ENCODE measurements at regions not wholly inside any gene's neighbourhood (a gene's known extent, or its start where the extent isn't known, plus 50 kb on each side); places are given as distances from the start of the nearest gene placed in this dataset.
"Not testable (repeated sequence)": the region's sequence is repeated elsewhere in the genome, so short reads cannot be mapped to it uniquely, and the experiment has no call there.

DNA sequence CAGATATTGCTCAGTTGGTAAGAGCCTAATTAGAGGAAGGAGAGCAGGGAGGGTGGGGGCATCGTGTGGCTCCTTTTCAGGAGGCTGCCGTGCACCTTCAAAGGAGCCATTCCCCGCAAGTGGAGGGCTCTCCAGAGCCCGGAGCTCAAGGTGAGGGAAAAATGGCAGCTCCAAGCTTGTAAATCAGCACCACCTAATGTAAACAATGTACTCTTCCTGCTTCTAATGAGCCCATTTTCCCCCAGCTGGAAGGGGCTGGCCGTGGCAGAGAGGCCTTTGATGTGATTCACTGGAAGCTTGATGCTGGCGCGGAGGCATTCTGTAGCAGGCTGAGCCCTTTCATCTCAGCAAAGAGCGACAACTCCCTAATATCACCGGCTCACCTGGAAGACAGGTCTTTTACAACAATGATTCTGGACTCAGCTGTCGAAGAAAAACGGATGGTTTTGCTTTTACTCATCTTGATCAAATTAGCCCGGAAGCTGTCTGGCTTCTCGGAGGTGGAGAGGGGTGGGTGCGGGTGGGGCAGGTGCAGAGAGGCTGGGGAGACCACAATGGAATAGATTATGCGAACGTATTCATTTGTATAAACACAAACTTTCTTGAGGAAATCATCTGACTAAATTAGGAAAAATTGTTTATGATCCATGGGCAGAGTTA lies 112.5 kb downstream of the RRAGC start:
- no peak for DNase-seq

DNA sequence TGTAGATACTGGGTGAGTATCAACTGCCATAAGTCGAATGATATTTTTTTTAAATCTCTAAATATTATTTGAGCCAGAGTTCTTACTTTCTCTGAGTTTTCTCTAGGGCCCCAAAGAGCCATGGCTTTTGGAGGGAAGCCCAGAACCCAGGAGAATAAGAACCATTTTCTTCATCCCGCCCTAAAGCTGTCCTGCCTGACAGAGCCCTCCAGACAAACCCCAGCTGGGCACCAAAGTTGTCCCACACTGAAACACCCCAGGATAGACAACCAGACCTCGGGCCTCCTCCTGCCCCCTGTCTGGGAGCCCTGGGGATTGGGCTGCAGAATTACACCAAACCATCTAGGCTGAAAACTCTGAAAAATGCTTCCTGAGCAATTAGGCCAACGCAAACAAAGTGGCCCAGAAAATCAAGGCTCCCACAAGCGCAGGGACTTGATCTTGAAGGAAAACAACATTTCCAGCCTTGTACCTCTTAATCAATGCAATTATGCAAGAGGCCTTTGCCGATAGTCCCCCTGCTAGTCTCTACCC lies 113.1 kb downstream of the RRAGC start:
- no peak for DNase-seq

DNA sequence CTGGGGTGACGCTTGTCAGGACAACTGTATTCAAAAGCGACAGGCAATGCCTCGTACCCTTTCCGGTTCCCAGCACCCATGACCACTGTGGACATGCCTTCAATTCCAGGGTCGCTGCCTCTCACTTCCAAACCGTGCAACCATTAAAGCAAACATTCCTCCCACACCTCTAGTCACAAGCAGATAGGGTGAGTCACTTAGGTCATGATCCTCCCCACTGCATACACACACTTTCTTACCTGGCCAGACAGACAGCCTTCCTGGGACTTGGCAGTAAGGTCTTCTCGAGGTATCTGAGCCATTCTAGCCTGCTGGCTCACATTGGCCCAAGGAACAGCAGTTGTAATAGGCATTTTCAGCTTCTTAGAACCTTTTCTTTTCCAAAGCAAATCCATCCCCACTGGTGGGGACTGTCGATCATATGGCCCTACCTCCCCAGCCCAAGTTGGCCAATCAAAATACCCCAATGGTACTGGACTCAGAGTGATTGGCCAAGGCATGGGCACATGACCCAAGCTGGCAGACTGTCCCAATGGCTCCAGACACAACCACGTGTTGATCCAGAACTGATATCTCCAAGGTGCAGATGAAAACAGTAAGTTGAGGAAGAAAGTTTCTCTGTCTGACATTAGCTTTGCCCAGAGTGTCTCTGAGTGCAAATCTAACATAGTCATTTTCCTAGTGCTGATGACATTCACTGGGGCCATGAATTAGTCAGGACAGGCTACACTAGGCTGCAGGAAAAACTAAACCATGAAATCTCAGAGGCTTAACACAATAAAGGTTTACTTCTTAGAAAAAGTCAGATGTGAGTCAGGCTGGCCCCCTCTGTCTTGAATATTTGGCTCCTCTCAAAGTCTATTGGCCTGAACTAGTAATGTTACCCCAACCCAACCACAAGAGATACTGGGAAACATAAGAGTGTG lies 113.8 kb downstream of the RRAGC start:
- DNase-seq: no peak

DNA sequence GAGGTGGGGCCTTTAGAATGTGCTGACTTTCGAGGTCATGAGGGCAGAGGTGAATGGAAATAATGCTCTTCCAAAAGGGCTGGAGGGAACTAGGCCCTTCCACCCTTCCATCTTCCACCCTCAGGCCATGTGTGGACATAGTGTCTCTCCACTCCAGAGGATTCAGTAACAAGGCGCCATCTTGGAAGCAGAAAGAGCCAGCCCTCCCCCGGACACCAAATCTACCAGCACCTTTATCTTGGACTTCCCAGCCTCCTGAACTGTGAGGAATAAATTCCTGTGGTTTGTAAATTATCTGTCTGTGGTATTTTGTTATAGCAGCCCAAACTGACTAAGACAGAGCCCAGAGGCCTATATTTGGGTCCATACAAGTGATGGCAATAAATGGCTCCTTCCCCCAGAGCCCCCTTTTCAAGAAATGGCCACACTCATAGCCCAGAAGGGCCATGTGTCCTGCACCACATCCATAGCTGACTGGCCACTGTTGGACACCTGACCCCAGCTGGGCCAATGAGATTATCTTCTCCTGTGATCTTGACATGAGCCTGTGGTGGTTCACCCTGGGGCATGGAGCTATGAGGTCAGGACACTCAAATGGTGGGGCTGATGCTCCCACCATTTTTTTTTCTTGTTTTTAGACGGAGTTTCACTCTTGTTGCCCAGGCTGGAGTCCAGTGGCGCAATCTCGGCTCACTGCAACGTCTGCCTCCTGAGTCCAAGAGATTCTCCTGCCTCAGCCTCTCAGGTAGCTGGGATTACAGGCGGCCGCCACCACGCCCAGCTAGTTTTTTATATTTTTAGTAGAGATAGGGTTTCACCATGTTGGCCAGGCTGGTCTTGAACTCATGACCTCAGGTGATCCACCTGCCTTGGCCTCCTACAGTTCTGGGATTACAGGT lies 114.9 kb downstream of the RRAGC start:
- no peak for DNase-seq

DNA sequence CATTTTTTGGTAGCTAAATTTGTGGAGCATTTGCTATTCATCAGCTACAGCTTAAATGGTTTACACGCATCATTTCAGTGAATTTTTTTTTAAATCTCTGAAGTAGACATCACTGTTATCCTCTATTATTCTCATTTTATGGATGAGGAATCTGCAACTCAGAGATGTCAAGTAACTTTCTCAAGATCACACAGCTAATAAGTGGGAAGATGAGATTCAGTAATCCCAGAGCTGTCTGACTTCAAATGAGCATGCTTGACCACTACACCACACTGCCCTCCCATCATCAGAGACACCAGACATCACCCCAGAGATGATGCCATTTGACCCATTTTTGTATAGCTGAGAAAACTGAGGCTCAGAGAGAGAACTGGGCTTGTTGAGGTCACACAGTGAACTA lies 116.4 kb downstream of the RRAGC start:
- no peak for DNase-seq

DNA sequence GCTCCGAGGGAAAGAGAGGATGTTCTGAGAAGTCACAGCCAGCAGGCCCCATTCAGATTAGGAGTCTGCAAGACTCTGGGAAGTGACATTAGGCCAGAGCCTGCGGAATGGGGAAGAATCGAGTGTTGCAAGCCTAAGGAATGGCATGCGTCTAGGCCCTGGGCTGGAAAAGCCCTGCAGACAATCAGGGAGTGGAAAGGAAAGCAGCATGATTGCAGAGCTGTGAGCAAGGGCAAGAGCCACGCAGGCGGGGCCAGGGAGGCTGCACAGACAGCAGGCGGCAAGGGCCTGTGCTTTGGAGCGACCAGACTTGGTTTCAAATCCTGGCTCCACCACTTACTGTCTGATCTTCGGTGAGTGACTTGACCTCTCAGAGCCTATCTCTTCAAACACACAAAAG lies 118.2 kb downstream of the RRAGC start:
- DNase-seq: no peak

DNA sequence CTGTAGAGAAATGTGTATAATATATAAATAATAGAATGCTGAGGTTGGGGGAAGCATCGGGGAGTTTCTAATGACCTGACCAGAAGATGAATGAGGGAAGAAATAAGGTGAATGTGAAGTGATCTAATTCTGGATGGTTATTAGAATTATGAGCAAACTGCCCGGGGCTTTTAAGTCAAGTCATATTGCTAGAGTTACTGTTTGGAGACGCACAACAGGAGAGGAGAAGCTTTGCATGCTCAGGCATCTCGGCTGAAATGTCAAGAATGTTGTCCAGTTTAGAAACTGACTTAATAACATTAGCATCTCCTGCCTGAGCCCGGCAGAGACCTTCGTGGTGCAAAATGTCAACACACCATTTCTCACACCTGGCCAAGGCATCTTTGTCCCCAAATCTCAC lies 119.1 kb downstream of the RRAGC start:
- DNase-seq: no peak

DNA sequence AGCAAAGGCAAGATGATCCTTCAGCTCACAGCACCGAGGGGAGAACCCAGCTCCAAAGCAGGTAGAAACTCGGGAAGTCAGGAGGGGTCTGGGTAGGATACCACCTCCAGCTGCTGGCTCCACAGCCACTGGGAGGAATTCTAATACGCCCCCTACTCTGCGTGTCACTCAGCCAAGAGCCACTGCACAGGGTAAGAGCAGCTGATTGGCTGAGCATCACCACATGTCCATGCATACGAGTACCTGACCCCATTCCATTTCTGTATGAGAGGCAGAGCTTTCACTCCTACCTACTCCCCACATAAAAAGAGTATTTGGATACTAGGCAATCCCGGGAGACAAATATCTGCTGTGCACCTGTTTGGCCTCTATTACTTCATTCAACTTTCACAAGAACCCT lies 121.4 kb downstream of the RRAGC start:
- DNase-seq: no peak

DNA sequence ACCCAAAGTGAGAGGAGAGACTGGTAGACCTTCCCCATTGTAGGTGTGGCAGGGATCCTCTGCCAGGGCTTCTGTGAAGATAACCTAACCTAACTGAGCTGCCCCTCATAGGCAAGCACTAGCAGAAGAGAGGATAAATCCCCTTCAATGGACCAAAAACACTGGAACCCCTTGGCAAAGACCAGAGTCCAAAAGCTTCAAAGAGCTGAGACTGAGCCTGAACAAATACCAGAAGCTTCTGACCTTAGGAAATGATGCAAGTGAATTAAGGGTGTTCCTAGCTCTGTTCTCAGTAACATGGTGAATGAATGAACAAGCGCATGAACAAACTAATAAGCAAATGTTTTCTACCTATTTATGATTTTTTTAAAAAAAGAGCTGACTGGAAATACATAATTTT lies 123.2 kb downstream of the RRAGC start:
- DNase-seq: no peak

DNA sequence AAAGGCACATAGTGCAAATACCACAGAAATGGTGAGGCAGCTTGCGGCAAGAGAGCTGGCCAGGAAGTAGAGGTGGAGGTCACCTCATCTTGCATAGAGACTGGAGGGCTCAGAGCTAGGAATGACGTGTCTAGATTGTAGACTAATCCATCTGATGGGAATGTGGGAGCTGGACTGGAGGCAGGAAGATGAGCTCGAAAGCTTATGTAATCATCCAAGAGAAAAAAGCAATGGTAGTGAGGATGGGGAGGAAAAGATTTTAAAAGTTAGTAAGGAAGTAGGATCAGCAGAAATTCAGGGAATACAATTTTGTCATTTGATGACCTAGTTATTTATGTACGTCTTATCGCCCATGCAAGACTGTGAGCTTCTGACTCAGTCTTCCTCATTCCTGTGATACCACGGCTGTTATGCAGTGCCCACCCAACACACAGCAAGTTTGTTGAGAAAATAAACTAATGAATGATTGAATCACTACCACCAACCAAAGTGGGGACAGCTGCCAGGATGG lies 123.9 kb downstream of the RRAGC start:
- DNase-seq: no peak

DNA sequence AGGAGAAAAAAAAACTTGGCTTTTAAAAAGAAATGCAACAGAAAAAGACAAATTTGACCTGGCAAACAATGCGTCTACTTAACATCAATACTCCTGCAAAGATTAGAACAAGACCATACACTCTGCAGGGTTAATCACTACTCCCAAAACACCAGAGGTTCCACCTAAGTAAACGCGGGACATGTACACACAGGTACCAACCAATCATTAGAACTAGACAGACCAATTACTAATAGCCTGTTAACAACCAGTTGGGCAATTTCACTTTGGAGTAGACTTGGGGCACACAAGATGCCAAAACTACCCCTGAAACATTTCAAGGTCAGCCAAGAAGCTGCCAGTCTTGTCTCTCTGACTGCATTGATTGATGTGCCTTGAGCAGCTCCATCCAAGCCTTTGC lies 125.8 kb downstream of the RRAGC start:
- no peak for DNase-seq

DNA sequence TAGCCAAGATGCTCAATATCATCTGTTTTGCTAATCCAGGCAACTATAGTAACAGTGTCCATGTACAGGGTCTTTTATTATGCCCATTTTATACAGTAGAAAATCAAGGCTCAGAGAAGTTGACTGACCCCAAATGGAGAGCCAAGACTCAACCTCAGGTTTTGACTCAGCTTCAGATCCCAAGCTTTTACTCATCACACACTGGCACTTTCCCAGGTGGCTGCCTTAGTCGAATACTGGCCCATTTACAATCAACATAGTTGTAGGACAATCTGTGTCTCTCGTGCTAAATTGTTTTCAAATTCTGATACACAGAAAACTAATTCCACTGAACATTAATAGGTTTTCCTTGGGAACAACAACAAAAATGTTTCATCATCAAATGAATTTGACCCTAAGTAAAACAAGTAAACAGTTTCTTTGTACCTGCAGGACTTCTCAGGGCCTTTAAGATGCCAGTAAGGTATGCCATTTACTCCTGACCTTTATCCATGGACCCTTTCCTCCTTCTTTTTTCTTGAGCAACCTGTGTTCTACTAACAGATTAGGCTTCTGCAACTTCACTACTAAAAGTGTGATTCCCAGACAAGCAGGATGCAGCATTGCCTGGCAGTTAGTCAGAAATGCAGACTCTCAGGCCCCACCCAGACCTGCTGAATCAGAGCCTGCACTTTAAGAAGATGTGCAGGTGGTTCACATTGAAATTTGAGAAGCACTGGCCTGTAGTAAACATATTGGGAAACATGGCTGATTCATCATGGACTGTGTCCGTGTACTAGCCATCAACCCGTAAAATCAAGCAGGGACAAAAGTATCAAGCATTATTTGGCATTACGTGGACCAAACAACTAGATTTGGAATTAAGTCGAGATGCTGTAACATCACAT lies 128.8 kb downstream of the RRAGC start:
- DNase-seq: no peak

DNA sequence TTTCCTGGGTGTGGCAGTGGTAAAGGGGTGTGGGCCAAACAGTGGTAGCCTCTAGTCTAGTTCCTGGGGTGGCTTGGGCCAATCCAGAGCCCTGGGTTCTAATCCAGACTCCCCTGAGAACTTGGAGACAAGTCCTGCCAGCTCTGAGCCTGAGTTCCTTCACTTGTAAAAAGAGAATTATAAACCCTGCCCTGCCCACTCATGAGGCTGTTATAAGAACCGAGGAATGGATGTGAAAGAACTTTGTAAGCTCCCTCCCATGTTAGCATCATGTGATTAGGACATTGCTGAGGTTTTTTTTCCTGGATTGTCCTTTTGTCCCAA lies 131.0 kb downstream of the RRAGC start:
- DNase-seq: no peak

DNA sequence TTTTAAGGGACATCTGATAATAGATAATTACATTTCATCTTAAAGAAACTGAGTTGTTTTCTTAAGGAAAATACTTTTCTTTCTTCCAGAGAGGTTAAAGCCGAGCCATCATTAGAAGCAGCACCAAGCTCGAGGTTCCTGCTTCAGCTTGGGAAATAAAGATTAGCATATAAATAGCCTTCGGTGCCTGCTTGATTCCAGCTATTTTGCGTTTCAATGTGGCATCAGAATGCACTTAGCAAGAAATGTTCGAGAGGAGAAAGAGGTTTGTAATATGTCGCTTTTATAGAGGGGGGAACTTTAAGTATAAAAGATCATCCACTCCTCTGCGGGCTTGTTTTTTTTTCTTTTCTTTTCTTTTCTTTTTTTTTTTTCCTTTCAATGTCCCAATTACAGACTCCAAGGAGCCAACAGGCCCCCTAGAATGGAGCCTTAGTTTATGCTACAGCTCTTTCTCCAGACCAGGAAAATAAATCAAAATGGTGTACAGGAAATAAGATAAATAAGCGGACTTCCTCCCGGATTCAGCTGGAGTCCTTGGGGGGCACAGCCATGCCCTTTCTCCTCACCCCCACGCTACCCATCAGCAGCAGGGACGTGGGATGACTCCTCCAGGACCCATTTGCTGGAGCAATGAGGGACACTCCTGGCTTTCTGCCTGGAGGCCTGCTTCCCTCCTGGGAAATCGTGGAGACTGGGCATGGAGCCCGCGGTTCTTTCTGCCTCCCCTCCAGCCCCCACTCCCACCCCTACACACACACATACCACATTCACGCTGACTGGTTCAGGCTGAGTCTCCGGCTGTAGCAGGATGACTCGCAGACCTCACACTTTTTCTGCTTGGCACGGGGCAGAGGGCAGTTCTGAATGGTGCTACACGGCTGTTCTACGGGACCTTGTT lies 131.6 kb downstream of the RRAGC start:
- DNase-seq: no peak

DNA sequence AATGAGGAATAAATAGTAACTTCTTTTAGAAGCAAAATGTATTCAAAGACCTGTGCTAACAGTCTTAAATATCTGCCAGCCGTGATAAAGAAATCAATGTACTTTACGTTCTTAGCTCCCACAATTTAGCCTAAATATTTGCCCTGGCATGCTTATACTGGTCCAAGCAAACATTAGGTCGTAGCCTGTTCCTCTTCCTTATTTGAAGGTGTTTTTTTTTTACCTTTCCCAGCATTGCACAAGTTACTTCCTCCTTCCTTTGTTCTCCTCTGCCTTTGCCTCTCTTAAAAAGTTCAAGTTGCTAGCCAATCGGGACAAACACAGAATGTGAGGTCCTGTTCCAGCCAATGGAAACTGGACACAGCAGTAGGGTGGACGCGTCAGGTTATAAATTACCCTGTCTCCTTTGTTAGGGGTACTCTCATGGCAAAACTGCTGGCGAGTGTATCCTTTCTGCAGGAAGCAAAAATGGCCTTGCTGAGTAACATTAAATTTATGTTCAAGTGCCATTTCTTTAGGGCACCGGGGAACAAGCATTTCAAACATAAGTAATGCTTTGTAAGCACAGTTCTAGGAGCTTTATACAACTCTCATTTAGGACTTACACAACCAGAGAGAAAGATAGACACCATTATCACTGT lies 134.1 kb downstream of the RRAGC start:
- not testable (repeated sequence) for DNase-seq

DNA sequence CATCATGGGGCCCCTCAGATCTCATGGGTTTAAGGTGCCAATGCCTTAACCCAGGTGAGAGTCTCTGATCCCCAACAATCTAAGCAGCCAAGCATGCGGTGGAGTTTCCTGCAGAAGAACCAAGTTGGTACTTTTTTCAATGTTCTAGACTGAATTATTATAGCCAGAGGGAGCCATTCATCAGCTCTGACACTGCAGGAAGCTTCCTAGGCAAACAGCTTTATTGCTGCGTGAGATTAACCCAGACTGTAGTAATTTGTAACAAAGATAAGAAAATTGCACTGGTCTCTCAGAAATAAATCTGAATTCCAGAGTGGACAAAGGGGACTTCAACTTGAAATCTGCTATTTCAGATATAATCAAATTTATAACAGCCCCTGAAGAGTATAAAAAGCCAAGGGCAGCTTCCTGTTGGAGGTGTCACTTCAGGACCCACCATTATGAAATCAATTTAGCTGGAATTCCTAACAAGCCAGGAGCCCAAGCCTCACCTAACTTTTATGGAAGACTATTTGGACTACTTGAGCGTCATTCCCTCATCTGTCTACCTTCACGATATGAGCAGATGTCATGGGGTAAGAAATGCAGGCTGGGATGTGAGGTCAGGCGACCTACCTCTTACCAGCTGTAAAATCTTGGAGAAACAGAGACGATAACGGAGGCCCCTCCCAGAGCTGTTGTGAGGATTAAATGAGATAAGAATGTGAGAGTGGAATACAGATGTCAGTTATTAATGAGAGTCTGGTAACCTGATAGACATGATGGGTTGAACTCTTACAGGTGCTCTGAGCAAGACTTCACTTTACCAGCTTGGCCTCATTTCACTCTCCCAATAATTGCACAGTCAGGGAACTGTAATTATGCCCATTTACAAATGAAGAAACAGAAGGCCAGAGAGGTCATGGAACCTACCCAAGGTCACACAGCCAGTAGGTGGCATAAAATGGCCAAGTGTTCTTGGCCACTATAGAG lies 135.1 kb downstream of the RRAGC start:
- DNase-seq: no peak

DNA sequence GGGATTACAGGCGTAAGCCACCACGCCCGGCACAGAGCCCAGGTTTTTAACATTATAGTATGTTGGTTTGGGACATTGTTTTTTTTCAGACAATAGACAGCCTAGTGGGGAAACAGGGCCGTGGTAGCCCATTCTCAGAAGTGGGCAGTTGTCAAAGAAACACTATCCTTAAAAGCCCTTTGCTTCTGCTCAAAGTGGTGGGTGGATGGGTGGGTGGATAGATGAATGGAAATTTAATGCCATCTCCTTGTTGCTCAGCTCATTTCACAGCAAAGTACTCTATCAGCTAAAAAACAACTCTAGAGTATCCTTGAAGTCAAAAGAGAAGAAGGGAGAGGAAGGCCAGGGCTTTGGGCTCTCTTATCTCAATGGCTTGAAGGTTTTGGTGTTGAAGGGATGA lies 137.8 kb downstream of the RRAGC start:
- no peak for DNase-seq

DNA sequence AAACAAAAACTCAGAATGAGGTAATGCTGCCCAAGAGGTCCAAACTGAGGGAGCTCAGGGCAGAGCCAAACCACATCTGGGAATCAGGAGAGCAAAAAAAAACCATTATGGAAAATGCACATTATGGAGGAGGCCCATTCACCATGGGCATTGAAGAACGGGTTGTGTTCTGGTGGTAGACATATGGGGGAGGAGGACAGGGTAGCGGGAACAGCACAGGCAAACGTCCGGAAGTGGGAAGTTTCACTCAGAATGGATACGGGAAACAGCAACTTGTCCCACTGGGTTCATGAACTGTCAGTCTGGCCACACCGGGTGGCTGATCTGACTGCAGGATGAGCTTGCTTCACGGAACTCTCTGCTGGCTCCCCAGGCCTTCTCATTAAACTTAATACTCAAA lies 139.7 kb downstream of the RRAGC start:
- no peak for DNase-seq

DNA sequence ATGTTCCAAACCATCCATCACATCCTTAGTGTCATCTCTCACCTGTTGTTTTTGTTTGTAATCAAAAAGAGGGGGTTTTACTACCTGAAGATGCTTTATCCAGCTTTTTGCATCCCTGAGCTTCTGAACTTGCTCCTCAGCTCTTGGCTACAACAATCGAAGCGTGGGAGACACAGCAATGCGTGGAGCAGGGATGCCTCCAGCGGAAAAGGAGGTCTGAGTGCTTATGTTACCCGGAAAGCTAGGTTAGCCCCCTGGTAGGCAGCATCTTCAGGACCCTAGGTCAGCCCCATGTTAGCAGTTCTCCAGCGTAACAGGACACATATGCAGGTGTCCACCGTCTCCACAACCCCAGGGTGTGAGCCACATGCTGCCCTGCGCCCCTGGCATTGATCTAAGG lies 141.5 kb downstream of the RRAGC start:
- no peak for DNase-seq

All from DMS79 treated with DMSO at 0.1 percent for 48 hours (cell line).